NCI-H1092 treated with DMSO at 0.1 percent for 48 hours (cell line): ENCODE measurements at regions not wholly inside any gene's neighbourhood (a gene's known extent, or its start where the extent isn't known, plus 50 kb on each side); places are given as distances from the start of the nearest gene placed in this dataset.

ENCODE experiments used
- DNase-seq: peaks from one replicate; lab custom pipeline; 2025; lab: John Stamatoyannopoulos, UW

DNA sequence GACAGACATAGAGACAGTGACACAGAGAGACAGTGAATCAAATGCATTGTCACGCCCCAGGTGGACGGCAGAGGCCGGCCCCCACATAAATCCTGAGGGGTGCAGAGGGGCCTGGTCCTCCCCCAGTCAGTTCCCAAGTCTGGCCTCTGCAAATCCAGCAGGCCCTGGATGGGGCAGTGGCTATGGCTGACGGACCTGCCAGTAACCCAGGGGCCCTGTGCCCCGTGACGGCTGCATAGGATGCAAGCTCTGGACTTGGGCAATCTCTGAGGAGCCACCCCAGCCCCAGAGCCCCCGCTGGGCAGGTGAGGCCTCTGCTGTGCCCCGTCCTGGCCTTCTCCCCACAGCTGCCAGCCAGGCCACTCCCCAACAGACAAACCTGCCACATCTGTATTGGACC is 204.5 kb downstream of the BRD1 start:
- DNase-seq, result no peak

DNA sequence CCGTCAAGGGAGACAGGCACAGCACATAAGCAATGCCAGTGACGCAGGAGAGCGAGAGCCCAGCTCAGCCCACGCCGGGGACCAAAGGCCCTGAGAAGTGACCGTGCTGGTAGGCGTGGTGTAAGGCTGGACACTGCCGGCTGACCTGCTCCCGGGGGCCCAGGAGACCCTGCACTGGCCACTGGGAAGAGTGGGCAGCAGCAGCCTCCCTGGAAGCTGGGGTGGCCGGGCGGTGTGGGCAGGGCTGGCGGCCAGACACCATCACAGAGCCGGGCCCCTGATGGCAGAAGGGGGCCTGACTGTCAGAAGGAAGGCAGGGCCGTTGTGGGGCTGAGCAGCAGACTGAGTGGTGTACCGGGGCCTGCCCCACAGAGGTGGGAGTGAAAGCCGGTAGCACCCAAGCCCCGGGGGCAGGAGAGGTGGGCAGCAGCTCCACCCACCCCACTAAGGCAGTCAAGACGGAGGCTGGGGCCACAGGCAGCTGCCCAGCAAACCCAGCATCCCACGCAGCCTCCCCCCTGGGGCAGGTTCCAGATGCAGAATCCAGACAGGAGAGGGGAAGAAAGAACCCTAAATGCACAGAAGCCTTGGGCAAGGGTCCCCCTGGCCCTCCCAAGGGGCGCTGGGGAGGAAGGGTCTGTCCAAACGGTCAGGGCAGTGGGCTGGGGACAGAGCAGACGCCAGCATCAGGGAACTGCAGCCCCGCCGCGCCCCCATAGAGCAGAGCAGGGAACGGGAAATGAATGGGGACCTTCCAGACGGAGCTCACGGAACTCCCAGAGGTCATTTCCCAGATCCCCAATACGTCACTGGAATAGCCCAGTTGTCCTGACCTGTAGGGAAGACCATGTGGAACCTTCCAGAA is 205.2 kb downstream of the BRD1 start:
- DNase-seq, result no peak

DNA sequence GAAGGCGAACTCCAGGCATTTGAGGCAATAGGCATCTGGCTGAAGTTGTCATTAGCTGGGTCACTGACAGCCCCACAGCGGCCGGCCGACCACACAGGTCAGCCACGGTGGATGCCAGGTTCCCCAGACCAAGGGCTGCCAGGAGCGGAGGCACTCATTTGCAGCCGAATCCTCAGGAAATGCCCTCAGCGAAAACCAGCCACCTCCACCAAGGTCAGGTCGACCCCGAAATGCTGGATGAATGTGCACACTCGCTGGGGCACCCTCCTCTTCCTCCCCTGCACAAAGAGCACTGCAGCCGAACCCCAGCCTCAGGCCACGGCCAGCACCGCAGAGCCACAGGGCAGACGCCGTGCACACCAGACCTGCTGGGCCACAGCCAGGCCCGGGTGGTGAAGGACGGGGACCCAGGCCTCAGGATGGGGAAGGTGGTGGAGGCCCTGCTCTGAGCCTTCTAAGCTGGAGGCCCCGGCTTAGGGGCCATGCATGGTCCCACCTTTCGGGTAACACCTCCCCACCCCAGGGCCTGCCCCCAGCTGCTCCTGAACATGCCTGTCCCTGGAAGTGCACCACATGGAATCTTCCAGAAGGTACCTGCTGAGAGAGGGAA is 206.0 kb downstream of the BRD1 start:
- no peak for DNase-seq

DNA sequence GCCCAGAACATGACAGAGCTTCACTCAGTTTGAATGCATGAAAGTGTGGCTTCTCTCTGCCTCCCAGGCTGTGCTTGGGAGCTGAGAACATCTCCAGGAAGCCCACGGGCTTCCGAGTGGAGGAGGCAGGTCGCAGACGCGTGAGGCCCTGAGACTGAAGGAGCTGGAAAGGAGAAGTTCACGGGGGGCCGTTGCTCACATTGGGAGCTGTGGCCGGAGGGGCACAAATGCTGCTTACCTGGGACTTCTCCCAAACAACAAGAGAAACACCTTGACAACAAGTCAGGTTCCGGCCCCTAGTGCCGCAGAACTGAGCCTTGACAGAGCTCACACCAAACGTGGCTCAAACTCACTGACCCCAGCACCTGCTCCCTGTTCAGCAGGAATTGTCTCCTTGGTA is 207.0 kb downstream of the BRD1 start:
- DNase-seq, result no peak

DNA sequence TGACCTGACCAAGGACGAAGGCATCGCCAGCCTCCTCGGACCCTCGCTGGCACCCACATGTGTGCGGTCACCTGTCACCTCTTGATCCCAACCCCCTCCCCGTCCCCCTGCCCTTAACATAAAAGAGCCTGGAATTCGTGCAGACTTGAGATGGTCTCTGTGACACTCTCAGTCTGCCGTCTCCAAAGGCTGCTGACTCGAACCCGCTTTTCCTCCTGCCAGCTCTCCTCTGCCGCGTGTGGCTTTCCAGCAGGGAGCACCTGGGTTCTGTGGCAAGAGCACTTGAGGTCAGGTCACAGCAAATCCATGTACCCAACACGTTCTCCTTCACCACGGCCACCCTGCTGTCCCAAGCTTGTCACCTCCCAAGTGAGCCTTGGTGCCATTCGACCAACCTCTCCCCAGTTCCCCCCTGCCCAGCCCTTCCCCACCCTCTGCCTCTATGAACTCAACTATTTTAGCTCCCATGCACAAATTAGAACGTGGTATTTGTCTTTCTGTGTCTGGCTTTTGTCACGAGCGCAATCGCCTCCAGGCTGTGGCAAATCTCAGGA is 207.6 kb downstream of the BRD1 start:
- DNase-seq, result no peak

DNA sequence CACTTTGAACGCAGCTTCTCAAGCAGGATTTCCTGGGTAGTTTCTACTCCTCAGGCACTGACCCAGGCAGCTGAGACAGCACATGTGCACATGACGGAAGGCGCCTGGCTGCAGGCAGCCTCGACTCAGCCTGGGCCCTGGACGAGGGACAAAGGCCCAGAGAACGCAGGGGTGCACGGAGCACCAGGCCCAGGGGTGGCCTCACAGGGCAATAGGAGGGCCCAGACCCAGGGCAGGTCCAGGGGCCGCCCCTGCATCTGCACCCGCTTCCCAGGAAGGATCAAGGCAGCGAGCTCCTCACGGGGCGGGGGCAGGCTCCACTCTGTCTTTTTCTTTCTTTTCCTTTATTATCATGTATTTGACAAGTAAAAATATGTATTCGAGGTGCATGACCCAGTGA is 208.4 kb downstream of the BRD1 start:
- no peak for DNase-seq

DNA sequence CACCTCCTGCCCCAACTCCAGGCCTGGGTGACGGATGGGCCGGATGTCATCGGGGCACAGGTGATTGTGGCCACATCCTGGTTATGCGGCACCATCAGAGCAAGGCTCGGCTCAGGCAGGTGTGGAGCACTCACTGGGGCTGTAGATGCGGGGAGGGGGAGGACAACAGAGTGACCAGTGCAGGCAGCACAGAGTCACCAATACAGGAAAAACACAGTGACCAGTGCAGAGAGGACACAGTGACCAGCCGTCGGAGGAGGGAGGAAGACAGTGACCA is 209.1 kb downstream of the BRD1 start:
- DNase-seq, result no peak

DNA sequence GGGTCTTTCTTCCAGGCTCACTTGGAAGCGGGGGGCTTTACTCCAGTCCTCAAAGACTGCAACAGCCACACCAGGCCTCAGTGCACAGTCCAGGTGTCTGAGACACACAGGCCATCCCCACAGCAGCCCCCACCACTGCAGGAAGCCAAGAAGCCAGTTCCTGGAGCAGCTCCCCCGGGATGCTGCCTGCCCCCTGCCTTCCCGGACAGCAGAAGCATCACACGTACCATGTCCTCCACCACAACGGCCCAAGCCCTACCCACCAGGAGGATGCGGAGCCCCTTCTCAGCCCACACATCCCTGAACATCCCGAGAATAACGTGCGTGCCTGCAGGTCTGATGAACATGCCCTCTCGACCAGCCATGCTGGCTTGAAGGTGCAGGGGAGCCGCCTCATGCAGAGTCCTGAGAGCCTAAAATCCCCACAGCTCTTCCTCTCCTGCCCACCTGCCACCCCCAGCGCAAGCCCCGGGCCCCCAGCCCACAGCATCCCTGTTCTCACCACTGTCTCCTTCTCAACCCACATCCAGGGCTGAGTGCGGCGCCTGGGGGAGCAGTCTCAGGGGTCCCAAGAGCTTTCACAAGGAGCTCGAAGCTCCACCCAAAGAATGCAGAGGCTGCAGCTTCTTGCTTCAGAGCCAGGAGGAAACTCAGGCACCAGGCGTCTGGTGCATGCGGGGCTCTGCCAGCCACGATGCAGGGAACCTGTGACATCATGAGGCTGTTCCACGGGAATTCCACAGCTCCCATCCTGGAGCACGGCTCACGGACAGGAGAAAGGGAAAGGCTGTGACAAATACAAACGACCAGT is 209.6 kb downstream of the BRD1 start:
- no peak for DNase-seq

DNA sequence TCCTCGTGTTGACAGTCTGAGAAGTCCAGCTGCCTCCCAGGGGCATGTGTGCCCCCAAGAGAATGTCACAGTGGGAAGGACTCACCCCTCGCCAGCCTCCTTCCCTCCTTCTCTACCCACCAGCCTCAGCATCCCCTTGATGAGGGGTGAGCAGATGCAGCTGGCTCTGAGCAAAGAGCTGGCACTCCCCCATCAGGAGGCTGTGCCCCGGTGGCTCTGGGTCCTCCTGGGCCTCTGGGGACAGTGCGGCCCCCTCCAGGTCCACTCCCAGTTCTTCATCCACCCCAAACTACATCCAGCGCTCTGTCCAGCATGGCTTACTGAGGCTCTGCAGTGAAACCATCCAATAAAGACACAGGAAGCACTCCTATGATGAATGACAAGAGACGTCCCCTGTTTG is 210.4 kb downstream of the BRD1 start:
- no peak for DNase-seq

DNA sequence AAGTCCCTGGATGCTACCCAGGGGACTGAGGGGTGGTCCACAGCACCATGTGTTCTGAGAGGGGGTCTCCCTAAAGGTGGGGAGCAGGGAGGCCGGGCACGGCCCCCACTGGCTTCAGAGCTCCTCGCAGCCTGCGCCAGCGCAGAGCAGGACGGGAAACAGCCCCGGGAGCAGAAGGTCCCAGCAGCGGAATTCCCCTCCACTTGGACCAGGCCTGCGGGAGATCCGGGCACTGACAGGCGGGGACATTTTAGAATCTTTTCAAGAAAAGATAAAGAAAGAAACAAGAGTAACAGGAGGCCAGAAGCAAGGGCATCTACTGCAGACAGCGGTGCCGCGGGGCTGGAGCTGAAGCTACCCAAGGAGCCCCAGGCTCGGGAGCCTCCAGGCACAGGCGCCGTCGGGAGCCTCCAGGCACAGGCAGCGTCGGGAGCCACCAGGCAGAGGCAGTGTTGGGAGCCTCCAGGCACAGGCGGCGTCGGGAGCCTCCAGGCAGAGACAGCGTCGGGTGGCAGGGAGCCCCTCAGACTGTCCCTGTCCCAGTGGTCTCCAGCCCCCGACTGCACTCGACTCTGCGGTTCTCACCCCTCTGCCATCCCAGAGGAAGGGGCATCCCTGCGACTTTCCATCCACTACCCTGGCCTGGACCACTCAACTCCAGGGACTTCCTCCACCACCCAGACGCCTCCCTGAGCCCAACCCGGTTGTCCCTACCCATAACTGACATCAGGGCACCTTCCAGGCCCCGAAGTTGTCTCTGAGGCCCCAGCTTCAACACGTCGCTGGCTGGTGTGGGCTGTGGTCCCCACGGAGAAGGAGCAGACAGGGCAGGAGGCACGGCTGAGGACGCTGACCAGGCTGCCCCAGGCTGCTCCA is 211.1 kb downstream of the BRD1 start:
- DNase-seq, result no peak

DNA sequence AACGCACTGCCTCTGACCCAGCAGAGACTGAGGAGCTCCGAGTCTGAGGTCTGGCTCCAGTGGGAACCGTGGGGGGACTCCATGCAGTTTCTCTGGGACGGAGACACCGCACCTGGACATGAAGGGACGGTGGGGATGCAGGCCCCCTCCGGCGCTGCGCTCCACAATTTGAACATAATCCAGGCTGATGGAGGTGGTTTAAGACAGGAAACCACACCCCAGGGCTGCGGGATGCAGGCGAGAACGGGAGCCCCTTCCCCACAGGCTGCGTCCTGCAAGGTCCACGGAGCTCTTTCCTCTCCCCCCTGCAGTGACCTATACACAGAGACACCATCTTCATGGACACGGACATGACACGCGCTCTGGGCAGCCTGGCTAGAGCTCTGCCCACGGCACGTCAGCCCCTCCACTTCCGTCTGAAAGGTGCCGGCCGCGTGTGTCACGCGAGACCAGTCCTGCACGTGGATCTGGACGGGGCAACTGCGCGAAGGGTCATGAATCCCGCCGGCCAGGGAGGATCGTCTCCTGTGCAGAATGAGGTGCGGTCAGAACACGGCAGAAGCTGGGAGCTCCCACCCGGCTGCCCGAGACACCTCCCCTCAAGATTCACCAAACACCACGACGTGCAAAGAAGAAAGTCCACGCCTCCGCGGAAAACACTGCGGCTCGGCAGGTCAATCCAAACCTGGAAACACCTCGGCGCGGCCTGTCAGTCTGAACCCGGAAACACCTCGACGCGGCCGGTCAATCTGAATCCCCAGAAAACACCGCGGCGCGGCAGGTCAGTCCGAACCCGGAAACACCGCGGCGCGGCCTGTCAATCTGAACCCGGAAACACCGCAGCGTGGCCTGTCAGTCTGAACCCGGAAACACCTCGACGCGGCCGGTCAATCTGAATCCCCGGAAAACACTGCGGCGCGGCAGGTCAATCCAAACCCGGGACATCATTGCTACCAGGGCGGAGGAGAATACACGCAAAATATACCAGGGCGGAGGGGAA is 212.4 kb downstream of the BRD1 start:
- no peak for DNase-seq

DNA sequence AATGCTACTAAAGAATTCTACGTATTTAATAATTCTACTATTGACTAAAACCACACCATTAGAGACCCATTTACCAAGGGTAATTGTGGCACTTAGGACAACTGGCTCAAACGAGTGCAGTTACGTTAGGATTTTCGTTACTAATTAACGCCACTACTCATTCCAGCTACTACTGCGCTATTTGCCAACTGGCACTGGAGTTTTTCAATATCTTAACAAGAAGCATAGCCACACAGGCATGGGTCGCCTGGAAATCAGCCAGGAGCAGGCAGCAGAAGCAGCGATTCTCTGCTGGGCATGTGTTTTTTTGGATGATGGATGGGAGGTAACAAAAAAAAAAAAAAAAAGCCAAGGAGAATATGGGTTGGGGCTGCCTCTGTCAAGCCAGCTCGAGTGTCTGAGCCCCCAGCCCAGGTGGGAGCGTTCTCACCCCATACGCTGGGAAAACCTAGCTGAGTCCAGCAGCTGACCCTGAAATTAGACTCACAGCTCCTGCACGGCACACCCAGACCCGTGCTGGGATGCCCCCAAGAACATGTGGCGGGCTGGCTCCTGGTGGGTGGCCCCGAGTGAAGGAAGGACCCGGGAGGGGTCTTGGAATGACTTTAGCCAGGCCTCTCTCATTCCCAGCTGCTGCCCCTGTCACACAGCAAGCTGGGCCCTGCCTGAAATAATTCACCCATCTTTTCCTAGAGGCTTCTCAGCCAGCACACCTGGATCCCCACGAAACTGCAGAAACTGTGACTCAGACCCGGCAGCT is 214.0 kb downstream of the BRD1 start:
- DNase-seq, result no peak

DNA sequence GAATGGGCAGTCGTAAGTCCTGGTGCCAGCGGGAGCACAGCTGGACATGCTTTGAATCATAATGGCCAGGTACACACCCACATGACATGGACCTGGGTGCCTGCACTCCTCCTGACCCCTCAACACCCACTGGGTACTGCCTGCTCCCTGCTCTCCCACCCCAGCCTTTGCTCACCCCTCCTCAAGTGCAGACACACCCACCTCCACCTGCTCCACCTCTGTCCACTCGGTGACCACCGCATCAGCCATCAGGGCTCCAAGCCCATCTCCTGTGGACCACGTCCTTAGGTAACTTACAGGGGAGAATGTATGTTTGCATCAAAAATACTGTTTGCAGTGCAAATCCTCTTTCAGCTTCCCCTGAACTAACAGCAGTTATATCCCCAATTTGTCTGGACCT is 214.6 kb downstream of the BRD1 start:
- DNase-seq, result no peak

DNA sequence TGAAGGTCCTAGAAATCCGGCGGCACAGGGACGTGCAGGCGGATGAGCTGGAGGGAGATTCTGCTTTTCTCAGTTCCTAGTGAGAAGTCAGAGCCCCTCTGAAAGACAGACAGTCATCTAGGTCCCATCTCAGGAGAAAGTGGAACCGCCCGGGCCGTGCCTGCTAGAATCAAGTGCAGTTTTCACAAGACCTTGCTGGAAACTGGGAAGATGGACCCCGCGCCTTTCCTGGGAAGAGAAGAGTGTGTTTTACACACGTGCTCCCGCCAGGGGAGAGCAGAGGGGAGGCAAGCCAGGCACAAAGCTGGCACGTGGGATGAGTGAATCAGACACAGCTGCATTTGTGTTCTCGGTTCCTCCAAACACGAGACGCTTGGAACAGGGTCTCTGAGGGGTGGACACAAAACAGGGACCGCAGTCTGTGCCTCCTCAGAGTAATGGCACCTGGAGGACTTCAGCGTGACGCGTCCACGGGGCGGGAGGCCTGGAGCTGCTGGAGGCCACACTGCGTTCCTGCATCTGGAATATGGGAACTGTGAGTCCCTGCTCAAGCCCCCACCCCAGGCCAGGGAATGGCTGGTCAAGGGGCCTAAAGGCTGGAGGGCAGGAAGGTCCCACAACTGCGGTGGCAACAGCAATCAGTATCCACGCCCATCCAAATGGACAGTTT is 218.3 kb downstream of the BRD1 start:
- no peak for DNase-seq

DNA sequence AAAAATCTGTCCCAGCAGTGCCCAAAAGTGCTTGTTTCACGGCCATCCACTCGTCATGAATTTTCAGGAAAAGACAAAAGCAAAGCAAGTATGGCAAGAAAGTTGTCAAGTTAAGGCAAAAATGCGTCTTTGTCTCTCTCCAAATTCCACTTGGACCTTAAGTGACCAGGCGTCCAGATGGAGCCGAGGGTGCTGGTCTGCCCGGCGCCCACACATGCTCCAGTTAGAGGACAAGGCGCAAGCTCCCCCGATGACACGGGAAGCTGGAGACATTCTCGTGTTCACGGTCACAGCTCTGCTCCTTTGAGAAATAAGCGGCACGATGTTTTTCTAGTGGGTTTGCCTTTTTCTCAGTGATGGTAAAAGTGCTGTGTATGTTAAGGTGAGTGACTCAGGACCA is 219.0 kb downstream of the BRD1 start:
- DNase-seq, result no peak

DNA sequence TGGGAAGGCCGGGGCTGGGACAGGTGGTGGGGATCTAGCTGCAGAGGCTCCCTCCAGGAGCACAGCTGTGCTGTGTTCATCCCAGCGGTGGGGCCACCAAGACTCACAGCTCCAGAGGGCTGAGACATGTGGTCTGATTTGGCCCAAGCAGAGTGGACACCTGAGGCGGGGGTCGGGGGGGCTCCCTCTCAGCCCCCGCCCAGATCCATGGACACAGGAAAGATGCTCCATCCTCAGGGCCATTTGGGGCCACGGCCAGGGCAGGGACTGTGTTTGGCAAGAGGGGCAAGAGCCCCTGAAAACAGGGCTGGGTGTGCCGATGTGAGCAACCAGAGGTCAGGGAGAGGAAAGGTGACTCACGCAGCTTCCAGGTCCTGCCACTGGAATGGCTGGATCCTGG is 219.4 kb downstream of the BRD1 start:
- no peak for DNase-seq

DNA sequence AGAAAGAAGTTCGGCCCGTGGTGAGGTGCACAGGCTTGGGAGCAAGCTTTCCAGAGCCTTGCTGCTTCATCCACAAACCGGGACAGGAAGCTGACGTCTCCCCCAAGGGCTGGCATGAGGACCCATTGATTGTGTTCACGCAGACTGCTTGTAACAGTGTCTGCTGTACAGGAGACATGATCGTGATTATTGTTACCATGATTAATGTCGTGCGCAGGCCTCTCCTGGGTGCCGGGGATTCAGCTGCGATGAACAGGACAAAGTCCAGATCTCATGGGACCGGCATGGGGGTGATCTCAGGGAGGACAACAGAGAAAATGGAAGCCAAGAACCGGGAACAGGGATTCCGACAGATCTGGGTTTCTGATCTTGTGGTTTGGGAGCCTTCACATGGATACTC is 219.9 kb downstream of the BRD1 start:
- DNase-seq, result no peak

DNA sequence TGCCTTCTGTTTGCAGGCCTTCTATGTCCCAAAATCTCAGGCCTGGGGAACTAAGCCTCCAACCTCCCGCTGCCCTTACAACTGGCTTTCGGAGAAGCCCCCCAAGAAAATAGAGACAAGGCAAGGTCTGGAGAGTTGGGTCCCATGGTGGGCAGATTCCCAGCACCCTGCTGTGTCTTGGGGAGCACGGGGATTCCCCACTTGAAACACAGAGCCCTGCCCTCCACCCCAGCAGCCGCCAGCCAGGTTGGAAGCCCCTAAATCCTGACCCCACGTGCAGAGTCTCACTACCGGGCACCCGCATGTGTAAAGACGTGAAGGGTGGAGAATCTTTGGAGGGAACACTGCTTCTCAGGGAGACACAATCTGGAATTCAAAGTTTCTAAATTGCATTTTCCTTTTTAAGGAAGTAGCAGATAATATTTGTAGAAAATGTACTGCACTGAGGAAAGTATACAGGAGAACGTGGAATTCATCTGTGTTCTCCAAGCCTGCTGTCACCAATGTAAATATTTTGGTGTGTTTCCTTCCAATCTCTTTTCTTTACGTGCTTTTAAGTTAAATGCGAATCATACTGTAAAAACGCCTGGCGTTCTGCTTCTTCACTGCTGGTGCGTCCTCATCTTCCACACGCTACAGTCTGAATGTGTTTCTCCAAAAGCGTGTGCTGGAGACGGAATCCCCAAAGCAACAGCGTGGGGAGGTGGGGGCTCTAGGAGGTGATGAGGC is 220.9 kb downstream of the BRD1 start:
- DNase-seq, result no peak
